Ammon's horn (tissue), 1 donor: ENCODE measurements at regions not wholly inside any gene's neighbourhood (a gene's known extent, or its start where the extent isn't known, plus 50 kb on each side); places are given as distances from the start of the nearest gene placed in this dataset.
"Not testable (repeated sequence)": the region's sequence is repeated elsewhere in the genome, so short reads cannot be mapped to it uniquely, and the experiment has no call there.

Experiments
- DNase-seq: peaks from one replicate; pipeline ENCODE4 v3.0.0-alpha.2; 2016; ENCODE audit warnings: low spot score

DNA sequence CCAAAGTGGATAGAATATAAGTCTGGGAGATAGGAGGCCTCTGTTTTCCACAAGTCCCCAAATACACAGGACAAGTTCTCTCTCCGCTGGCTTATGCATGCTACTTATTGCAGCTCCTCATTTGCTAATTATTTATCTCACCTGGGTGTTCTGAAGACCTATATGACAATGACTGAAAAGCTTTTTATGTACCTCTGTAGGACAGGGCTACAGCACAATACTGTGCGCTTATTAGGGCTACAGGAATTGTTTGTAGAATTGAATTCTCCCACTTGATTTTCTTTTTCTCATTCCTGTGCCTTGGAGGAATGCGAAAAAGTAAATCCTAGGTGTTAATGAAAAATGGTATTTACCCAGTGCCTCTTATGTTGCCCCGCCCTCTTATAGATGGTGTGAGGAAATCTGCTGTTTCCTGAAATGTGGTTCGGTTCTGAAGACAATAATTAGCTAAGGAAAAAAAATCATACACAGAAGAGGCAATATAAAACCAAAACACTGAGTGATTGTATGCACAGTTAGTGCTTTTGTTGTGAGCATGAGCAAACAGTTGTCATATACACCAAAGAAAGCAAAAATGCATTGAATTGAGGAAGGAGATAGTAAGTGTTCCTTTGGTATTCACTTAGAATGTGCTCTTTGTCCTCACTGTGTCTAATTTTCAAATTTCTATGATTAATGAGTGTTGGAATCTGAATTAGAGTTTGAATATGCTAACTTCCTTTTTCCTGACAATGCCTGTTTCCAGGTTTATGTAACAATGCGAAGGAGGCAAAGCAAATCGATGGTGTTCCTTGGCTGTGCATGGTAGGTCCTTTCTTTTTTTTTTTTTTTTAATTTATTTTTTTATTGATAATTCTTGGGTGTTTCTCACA is 78.7 kb upstream of the PNPT1 start:
- no peak for DNase-seq

DNA sequence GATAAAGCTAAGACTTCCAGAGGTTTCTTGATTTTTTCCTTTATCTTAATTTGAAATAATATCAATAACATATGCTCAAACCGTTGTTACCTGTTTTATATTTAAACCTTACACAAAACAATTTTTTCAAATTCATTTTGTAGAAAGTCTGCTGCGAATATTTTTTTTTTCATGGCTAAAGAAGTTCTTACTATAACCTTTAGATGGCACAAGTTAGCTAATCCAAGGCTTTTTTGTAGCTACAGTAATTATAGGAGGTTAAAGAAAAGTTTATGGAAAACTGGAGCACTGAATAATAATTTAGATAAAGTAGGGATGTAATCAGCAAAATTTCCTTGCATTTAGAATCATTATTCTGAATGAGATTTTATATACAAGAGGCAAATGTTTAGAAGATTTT is 78.0 kb upstream of the PNPT1 start:
- DNase-seq, result no peak

DNA sequence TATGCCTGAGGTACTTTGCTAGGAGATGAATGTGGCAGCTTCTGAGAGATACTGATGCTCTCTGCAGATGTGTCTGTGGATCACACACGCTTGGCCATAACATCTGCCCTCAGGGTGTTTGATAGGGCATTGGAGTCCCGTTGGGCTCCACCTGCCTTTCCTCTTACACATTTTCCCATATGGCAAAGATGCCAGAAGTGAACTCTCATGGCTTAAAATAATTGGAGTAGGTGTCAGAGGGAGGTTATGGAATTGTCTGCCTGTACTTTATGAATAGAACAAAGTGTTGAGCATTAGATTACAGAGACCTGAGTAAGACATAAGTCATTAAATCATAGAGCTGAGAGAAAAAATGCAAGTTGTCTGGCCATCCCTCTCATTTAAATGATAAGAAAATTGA is 75.3 kb upstream of the PNPT1 start:
- DNase-seq, result no peak

DNA sequence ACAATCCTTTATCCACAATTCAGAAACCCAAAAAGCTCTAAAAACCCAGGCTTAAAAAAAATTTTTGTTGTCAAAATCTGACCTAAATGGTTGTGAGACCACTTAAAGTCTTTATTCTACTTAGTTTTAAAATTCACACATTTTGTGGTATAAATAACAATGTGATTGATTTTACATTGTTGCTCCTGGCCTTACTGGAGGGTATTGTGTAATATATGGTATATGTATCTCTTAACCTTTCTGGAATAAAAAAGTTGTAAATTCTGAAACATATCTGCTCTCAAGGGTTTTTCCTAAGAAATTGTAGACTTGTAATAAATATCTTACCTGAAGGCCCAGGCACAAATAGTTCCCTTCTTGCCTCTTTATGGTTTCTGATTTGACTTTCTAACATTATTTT is 73.3 kb upstream of the PNPT1 start:
- no peak for DNase-seq

DNA sequence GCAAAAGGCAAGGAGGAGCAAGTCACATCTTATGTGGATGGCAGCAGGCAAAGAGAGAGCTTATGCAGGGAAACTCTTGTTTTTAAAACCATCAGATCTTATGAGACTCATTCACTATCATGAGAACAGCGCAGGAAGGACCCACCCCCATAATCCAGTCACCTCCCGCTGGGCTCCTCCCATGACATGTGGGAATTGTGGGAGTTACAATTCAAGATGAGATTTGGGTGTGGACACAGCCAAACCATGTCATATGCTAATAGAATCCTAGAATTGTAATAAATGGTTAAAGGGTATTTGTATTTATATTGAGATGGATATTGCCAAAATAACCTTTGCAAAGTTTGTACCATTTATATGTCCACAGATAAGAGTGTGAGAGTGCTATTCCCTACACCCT is 72.1 kb upstream of the PNPT1 start:
- DNase-seq, result not testable (repeated sequence)

DNA sequence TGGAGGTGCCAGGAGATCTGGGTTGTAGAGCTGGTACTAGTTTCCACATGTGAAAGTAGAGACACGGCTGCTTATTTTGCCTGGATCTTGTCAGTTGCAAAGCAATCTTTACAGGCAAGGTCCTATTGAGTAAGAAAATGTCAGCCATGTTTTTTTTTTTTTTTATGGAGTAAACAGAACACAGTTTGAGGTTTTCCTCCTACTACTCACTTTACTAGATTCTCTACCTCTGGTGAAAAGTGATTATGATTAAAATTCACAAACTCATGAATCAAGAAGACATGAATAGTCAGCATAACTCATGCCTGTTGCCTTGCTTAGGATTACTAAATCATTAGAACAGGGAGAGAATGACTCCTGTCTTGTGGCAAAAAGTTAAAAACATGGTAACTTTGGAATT is 70.1 kb upstream of the PNPT1 start:
- DNase-seq, result no peak

DNA sequence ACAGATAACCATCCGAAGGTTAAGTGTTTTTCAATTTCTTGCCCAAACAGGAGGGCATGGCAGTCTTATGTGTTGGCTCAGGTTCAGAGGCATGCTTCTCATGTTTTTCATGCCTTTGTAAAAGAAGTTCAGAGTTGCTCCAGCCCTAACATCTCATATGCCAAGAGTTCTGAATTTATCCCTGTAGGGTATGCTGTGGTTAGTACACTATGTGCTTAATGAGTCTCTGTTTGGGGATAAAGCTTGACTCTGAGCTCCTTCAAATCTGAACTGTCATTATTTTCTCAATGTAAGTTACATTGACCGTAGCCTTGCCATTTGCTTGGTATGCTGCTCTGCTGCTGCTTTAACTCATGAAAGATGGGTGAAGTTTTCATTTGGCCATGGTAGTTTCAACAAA is 67.9 kb upstream of the PNPT1 start:
- DNase-seq, result no peak

DNA sequence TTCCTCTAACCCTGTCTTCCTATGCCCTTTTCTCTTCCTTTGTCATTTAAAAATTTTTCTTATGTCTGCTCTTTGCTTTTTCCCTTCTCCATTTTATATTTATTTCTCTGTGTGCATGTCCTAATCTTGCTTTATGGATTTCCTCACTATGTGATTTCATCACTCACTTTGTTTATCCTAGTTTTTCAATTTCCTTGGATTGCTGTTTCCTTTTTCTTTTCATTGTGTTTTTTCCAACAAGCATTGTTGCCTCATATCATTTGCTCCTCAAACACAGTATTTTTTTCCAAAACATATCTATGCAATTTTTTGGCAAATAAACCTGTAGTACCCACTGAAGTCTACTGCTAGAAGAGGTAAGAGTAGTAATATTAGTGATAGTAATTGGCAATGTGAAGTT is 67.4 kb upstream of the PNPT1 start:
- DNase-seq, result no peak

DNA sequence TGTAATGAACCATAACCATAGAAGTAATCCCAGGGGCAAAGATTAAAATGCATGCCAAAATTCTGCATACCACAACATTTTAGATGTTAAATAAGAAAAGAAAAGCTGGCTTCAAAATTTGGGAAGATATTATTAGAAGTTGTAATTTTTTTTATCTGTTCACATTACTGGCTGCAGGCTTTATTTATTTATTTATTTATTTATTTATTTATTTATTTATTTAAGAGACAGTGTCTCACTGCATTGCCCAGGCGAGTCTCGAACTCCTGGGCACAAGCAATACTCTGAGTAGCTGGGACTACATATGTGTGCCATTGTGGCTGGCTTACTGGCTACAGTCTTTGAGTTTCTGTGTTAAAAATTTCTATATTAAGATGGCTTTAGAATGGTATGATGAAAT is 66.5 kb upstream of the PNPT1 start:
- no peak for DNase-seq

DNA sequence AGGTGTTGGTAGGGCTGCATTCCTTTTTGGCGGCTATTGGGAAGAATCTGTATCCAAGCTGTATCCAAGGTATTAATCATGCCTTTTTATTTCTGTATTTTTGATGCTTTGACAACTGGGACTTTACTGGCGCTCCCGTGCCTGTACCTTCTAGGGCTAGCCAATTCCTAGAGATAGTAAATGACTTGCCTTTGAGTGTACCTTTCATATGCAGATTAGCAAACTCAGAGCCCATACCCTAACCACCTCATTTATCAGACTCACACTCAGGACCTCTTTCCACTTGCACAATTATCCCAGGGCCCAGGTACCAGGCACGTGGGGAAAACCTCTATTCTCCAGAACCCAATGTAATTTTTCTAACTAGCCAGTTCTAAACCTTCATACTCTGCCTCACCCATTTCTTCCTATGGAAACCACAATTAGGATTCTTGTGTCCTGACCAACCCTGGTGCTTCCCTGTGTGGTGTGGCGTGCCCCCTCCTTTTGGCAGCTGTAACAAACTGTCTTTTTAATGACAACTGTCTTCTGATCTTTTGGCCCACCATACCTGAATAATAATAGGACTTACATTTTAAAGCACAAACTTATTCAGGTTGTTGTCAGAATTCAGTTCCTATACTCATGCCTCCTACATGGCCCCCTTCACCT is 65.8 kb upstream of the PNPT1 start:
- no peak for DNase-seq

DNA sequence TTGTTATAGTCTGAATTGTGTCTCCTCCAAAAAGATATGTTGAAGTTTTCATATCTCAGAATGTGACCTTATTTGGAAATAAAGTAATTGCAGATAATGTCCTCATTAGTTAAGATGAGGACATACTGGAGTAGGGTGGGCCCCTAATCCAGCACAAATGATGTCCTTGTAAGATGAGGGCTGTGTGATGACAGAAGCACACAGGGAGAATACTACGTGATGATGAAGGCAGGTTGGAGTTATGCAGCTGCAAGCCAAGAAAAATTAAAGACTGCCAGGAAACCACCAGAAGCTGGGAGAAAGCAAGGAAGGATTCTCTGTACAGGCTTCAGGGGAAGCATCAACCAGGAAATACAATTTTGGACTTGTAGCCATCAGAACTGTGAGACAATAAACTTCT is 58.3 kb upstream of the PNPT1 start:
- no peak for DNase-seq

DNA sequence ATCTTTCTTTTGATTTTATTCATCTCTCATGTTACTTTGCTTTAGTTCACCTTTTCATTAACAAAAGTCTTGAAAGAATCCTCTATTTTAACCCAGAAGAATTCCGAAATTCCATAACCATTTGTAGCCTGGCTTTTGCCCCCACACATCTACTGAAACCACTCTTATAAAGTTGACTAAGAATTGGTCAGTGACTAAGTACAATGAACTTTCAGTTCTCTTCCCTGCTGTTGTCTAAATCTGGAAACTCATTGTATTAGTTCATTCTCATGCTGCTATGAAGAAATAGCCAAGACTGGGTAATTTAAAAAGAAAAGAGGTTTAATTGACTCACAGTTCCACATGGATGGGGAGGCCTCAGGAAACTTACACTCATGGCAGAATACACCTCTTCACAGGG is 49.9 kb upstream of the PNPT1 start:
- no peak for DNase-seq
